ENCODE measurements at regions not wholly inside any gene's neighbourhood (a gene's known extent, or its start where the extent isn't known, plus 50 kb on each side); places are given as distances from the start of the nearest gene placed in this dataset.

DNA sequence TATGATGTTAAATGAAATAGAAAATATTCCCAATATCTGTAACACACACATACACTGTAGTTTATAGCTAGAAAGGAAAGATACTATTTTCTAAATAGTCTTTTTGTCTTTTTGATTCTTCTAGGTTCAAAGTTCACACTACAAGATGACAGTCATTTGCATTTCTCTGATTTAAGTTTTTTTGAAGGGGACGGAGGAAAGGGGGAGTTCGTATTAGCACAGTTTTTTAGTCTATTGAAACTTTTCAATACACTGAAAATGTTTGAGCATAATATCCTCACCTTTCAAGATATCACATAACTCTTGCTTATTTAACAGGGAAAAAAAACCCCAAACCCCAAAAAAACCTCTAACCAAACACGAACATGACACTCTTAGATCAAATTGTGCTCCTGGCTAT lies 68.1 kb downstream of the BMP2 start:
- TF ChIP-seq, protein P1, sequence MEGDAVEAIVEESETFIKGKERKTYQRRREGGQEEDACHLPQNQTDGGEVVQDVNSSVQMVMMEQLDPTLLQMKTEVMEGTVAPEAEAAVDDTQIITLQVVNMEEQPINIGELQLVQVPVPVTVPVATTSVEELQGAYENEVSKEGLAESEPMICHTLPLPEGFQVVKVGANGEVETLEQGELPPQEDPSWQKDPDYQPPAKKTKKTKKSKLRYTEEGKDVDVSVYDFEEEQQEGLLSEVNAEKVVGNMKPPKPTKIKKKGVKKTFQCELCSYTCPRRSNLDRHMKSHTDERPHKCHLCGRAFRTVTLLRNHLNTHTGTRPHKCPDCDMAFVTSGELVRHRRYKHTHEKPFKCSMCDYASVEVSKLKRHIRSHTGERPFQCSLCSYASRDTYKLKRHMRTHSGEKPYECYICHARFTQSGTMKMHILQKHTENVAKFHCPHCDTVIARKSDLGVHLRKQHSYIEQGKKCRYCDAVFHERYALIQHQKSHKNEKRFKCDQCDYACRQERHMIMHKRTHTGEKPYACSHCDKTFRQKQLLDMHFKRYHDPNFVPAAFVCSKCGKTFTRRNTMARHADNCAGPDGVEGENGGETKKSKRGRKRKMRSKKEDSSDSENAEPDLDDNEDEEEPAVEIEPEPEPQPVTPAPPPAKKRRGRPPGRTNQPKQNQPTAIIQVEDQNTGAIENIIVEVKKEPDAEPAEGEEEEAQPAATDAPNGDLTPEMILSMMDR (IDR thresholded peaks at IDR 0.05), result no peak
- no peak for TF ChIP-seq POLR2A (IDR thresholded peaks at IDR 0.05)

Data from Peyer's patch (tissue), 4 donors.